Activated CD4-positive, alpha-beta T cell treated with anti-CD3 and anti-CD28 coated beads, Interleukin-2, amount 50 U/mL, for 24 hours (primary cell): ENCODE measurements at regions not wholly inside any gene's neighbourhood (a gene's known extent, or its start where the extent isn't known, plus 50 kb on each side); places are given as distances from the start of the nearest gene placed in this dataset.

Experiments
- DNase-seq, 2 donors: peaks; one replicate each; pipeline ENCODE4 v3.0.0-alpha.2; 2020; ENCODE audit warnings: low read depth in 1 of 2, low spot score in 1 of 2

DNA sequence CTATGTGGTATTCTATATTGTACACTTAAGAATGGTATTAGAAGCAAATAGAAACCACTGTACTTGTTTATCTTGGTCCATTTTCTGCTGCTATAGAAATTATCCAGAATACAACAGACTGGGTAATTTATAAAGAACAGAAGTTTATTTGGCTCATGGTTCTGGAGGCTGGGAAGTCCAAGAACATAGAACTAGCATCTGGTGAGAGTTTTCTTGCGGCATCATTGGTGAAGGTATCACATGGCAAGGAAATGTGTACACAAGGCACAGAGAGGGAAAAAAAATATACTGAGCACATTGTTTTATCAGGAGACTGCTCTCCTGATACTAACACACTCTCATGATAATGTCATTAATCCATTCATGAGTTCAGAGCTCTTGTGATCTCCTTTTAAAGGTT lies 130.3 kb upstream of the STXBP6 start:
- DNase-seq = no peak

GRCh38 chr14:25178255-25178654 lies 128.3 kb upstream of the STXBP6 start:
- DNase-seq = no peak

- no peak for DNase-seq
Measured at GRCh38 chr14:25150934-25151790, 101.2 kb upstream of the STXBP6 start.

GRCh38 chr14:25150401-25150800 lies 100.5 kb upstream of the STXBP6 start:
- no peak for DNase-seq

DNA sequence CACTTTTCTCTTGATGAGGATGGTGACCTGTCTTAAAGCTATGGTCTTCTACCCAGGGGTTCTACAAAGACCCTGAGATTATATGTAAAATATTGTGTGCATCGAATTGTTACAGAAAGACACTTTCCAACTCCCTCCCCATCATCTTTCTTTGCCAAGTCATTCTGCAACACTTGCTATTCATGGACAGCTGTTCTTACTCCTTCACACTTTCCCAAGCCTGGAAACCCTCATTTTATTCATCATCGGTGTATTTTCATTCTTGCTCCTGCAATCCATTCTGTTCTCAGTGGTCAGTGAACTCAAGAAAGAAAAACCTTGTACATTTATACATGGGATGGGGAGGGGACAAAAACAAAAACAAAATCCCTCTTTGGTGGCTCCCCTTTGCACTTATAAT lies 90.5 kb upstream of the STXBP6 start:
- DNase-seq = no peak

DNA sequence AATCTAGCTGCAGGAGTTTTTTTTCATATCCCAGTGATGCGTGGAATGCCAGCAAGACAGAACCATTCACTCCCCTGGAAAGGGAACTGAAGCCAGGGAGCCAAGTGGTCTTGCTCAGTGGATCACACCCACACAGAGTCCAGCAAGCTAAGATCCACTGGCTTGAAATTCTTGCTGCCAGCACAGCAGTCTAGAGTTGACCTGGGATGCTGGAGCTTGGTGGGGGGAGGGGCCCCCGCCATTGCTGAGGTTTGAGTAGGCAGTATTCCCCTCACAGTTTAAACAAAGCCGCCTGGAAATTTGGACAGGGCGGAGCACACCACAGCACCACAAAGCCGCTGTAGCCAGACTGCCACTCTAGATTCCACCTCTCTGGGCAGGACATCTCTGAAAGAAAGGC lies 86.9 kb upstream of the STXBP6 start:
- DNase-seq = no peak

GRCh38 chr14:25134184-25134583 lies 84.2 kb upstream of the STXBP6 start:
- DNase-seq = no peak

DNA sequence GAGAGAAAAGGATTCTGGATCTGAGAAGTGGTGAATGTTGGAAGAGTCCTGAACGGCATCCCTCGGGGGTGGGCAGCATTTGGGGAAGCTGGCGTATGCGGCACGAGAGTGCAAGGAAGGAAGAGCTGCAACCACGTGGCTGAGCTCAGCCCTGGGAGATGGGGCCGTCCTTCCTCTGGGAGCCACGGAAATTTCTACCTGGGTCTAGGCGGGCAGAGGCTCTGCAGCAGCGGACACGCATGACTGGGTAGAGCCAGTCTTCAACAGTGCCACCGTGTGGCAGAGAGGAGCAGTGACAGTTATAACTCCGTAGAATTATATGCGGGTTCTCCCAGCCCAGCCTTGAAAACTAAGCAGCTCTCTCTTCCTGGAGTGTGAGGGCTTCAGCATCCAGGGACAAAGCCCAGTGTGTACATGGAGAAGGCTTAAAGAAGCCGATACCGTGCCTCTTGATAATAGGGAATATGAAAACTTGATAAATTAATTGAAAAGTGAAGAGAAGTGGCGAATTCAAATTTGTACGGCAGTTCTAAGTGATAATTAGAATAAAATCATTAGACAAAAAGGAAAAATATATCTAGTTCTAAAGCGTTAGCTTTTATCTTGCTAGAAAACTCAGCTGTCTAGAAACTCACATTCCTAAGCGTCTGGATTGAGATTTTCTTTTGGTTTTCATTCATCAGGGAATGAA lies 82.9 kb upstream of the STXBP6 start:
- DNase-seq = peak; percentile 10 to 18

DNA sequence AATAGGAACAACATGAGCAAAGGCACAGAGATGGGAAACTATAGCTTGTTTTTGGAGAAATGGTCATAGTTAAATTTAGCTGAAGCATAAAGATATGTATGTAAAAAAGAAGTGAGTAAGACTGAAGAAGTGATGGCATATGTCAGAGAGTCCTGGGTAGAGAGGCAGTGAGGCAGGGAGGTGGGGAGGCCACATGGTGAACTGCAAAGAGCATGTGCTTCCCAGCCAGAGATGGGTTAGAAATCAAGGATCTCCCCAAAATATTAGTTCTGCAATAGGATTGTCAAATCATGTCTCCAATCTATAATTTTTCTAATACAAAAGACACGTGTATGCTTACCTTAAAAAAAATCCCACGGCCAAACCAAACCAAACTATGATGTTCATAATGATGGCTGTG lies 82.1 kb upstream of the STXBP6 start:
- no peak for DNase-seq

- no peak for DNase-seq
Measured at GRCh38 chr14:25122843-25123242, 72.9 kb upstream of the STXBP6 start.

DNA sequence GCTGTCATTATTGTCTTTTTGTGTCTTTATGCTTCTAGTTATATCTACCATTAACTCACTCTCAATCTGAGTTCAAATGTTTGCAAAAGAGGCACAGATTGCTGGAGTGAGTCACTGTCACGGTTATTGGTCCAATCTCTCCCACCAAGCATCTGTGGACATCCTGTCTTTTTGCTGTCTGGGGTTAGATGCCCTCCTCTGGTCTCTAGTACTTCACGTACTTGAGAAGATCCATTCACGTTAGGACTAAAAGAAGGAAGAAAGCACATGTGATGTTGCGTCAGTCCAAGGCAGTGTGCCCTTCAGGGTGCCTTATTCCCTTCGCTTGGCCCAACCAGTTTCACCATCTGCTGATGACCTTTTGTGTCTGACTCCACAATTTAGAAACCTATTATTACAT lies 72.3 kb upstream of the STXBP6 start:
- DNase-seq = no peak

GRCh38 chr14:25121337-25122129 lies 71.6 kb upstream of the STXBP6 start:
- DNase-seq = no peak

DNA sequence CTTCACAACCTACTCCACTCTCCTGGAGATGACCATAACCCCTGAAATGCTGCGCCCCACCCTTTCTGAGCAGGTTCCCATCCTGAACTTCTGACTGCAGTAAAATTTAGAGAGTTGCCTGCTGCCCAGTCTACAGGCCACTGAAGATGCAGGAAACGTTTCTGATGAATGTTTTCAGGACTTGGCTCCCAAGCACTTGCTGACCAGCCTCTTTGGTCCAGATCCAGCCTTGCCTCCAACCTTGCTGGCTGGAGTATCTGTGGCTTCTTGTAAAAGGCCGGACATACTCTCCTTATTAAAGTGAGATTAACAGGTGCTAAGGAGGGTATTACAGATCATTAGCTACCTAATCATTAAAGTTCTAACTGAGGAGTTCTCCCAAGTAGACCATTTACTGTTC lies 70.3 kb upstream of the STXBP6 start:
- no peak for DNase-seq

DNA sequence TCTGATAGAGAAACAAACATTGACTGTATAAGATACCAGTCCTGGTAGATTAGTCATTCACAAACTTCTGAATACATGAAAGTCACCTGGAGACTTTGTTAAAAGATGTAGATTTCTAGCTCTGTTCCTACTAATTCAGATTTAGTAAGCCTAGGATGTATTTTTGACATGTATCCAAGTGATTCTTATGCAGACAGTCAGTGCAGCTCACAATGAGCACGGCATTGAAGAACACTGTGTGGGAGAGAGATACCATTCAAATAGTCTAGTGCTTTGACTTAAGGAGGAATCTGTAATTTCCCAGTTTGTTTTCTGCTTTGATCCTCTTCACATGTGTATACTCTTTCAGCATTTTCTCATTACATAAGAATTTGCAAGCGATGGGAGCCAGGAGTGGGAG lies 68.7 kb upstream of the STXBP6 start:
- no peak for DNase-seq

- DNase-seq = no peak
Measured at GRCh38 chr14:25117342-25117741, 67.4 kb upstream of the STXBP6 start.

DNA sequence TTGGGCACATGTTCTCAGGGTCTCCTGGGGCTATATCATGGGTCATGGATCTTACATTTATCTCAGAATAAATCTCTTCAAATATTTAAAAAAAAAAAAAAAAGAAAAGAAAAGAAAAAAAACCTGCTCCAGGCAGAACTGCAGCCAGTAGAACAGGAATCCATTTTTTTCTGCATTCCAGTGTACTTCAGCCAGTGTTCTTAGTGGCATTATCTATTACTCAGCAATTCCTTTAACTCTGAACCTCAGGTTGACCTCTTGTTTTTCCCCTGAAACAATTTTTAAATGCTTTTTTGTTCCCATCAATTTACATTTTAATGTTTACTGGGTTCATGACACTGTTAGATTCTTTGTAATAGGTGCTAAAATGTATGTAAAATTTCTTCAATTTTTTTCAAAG lies 66.7 kb upstream of the STXBP6 start:
- DNase-seq = no peak

GRCh38 chr14:25113394-25113793 lies 63.4 kb upstream of the STXBP6 start:
- DNase-seq = no peak

DNA sequence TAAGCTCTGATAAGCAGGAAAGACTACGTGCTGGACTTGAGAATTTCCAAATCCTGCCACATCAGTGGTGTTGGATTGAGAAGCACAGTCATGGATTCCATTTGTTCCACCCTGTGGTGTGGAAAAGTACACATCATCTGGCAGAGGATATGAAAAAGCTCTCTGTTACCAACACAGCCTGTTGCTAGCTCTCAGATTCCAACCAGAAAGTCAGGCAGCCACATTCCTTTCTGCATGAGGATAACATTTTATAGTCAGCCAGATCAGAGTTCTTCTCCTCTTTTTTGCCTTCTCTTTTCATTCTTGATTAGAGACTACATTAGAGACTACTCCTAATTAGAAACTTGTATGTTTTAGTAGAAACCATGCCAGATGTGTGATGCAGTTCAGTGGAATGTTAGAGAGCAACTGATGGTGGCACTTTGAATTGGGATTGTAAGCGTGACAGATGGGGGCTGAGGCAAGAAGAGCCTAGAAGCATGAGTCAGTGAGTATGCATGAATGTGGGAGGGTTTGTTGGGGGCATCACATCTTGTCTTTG lies 61.2 kb upstream of the STXBP6 start:
- DNase-seq = no peak

- DNase-seq = no peak
Measured at GRCh38 chr14:25110106-25110505, 60.2 kb upstream of the STXBP6 start.

DNA sequence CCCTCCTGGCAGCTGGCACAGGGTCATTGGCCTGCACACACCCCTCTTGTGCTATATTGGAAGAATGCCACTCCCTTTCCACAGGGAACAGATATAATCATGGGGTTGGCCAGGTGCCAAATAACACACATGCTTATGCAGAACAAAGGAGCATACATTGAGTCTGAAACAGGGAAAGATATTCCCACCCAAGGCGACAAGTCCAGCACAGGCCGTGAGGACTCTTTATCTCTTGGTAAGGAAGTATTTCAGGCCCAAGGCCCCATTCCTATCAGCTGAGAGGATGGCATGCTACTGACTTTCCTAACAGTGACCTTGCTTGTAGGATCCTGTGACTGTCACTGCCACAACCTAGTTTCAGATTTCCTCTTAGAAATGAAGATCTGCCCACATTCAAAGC lies 59.0 kb upstream of the STXBP6 start:
- no peak for DNase-seq

DNA sequence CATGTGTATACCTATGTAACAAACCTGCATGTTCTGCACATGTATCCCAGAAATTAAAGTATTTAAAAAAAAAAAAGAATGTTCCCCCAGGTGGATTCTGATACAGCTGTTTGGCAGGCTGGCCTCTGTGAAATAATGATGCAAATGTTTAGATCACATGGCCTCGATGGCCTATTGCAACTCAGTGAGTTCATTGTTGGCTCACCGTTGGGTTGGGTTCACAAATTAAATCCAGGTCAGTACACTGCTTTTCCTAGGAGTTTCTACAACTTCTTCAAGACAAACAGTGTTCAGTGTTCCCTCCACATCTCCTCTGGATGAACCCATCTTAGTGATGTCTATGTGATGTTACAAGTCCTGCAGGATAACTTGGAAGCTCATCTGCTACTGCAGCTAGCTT lies 58.3 kb upstream of the STXBP6 start:
- no peak for DNase-seq

GRCh38 chr14:25103820-25104219 lies 53.9 kb upstream of the STXBP6 start:
- DNase-seq = no peak
